ENCODE measurements at regions not wholly inside any gene's neighbourhood (a gene's known extent, or its start where the extent isn't known, plus 50 kb on each side); places are given as distances from the start of the nearest gene placed in this dataset.

- Mint-ChIP-seq H3K27ac (peak overlapping the region; percentile 92), H3K4me1 (peaks cover 61% of the 10 kb centered on the region), H3K4me3 (no peak overlapping the region), H3K27me3 (ENCODE audit: low read depth, poor library complexity) (peaks cover 3% of the 10 kb centered on the region), H3K36me3 (ENCODE audit: low read depth) (peaks cover 45% of the 10 kb centered on the region), H3K9me3 (peaks cover 62% of the 10 kb centered on the region)
- DNase-seq = no peak
- no peak for TF ChIP-seq CTCF (IDR thresholded peaks at IDR 0.05)
Measured at GRCh38 chr12:65536876-65537681, 258.6 kb downstream of the MSRB3 start.

- Mint-ChIP-seq H3K27me3 (ENCODE audit: low read depth, poor library complexity) (peaks cover 5% of the 10 kb centered on the region), H3K36me3 (ENCODE audit: low read depth) (peaks cover 45% of the 10 kb centered on the region), H3K4me1 (peaks cover 52% of the 10 kb centered on the region), H3K9me3 (peaks cover 71% of the 10 kb centered on the region), H3K4me3 (no peak overlapping the region), H3K27ac (no peak overlapping the region)
- no peak for TF ChIP-seq CTCF (IDR thresholded peaks at IDR 0.05)
- no peak for DNase-seq
Measured at GRCh38 chr12:65537978-65538377, 259.5 kb downstream of the MSRB3 start.

DNA sequence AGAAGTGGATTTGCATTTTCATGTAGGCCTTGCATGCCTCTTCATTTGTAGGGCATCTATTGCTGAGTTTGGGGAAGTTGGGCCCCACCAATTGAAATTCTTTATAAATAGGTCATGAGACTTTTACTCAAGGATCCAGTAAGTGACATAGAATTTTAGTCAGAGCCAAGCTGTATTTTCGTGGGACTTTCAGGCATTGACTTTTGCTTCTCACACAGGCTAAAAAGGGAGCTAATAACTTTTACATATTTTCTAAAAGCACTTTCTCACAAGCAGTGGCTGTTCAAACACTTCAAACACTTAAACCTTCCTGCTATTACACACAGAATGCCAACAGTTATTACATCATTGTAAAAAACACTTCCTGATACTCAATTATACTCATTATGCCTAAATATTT is 260.5 kb downstream of the MSRB3 start:
- Mint-ChIP-seq H3K27me3 (ENCODE audit: low read depth, poor library complexity) (peaks cover 5% of the 10 kb centered on the region), H3K27ac (no peak overlapping the region), H3K36me3 (ENCODE audit: low read depth) (peaks cover 45% of the 10 kb centered on the region), H3K9me3 (peaks cover 72% of the 10 kb centered on the region), H3K4me1 (peaks cover 42% of the 10 kb centered on the region), H3K4me3 (no peak overlapping the region)
- no peak for DNase-seq
- no peak for TF ChIP-seq CTCF (IDR thresholded peaks at IDR 0.05)

- no peak for DNase-seq
- Mint-ChIP-seq H3K4me1 (peaks cover 30% of the 10 kb centered on the region), H3K27me3 (ENCODE audit: low read depth, poor library complexity) (peaks cover 5% of the 10 kb centered on the region), H3K36me3 (ENCODE audit: low read depth) (peaks cover 42% of the 10 kb centered on the region), H3K4me3 (no peak overlapping the region), H3K27ac (no peak overlapping the region), H3K9me3 (peaks cover 69% of the 10 kb centered on the region)
- no peak for TF ChIP-seq CTCF (IDR thresholded peaks at IDR 0.05)
Measured at GRCh38 chr12:65540140-65540539, 261.7 kb downstream of the MSRB3 start.

DNA sequence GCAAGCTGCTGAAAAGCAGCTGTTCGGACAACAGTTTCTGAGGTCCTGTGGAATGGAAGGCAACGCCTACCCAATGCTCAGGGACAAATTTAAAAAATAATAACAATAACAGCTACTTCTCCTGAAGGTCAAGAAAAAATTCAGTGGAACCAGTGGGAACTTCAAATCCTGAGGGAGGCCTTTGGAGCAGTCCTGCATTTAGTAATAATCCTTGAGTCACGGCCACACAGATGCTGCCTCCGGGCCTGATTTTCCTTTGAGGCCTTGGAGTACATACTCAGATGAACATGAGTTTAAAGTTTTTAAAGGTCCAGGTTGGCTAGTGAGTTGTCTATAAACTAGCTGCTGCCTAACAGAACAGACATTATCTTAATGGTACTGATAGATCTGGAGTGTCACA is 268.0 kb downstream of the MSRB3 start:
- Mint-ChIP-seq H3K4me3 (no peak overlapping the region), H3K27me3 (ENCODE audit: low read depth, poor library complexity) (peaks cover 2% of the 10 kb centered on the region), H3K4me1 (peaks cover 5% of the 10 kb centered on the region), H3K36me3 (ENCODE audit: low read depth) (no peaks in the 10 kb centered on the region), H3K9me3 (peaks cover 28% of the 10 kb centered on the region), H3K27ac (no peak overlapping the region)
- no peak for DNase-seq
- no peak for TF ChIP-seq CTCF (IDR thresholded peaks at IDR 0.05)

All from nephron progenitor cell (in vitro differentiated cells).